IMR-90 (cell line): ENCODE measurements at regions not wholly inside any gene's neighbourhood (a gene's known extent, or its start where the extent isn't known, plus 50 kb on each side); places are given as distances from the start of the nearest gene placed in this dataset.

Experiments
- ATAC-seq: fragments of 200-7000 bp; cut with Tn5 transposase; 2 replicates; pipeline ENCODE4 v1.9.1; 2020; ENCODE audit warnings: low read depth, mild to moderate bottlenecking, moderate library complexity
- BruUV-seq: library from RNA; stranded (reverse); fragments of 400-500 nt; replicated peaks from 2 replicates; lab custom pipeline; 2021; lab: Mats Ljungman, UMichigan
- CTCF ChIA-PET: fragments of 300-600 bp; formaldehyde crosslinking; extraction: SDS; loops from one replicate; lab custom pipeline; 2021; ENCODE audit warnings: antibody characterized with exemption; lab: Yijun Ruan, JAX
- POLR2A ChIA-PET: fragments of 300-600 bp; sonication (Branson Sonifier 250); formaldehyde crosslinking; loops from one replicate; lab custom pipeline; 2022; ENCODE audit warnings: antibody characterized with exemption; ENCODE audit not compliant: unreplicated experiment; lab: Charles Lee
- DNase-seq: peaks from one replicate; pipeline ENCODE4 v3.0.0; 2013
- H2AFZ ChIP-seq: replicated peaks from 2 replicates; pipeline ENCODE3; 2013; ENCODE audit warnings: low read length, mild to moderate bottlenecking; ENCODE audit not compliant: poor library complexity
- H2AK5ac ChIP-seq: 2 replicates; pipeline ENCODE4 v1.6.1; 2013; ENCODE audit warnings: low read depth, low read length, inconsistent platforms
- H2AK9ac ChIP-seq: replicated peaks from 2 replicates; pipeline ENCODE3; 2013; ENCODE audit warnings: mild to moderate bottlenecking, low read depth, low read length, moderate library complexity; ENCODE audit not compliant: poor library complexity
- H2BK120ac ChIP-seq: 2 replicates; pipeline ENCODE4 v1.6.1; 2013; ENCODE audit warnings: low read depth, low read length, inconsistent platforms
- H2BK15ac ChIP-seq: 3 replicates; pipeline ENCODE4 v1.6.1; 2013; ENCODE audit warnings: low read depth, low read length, inconsistent platforms
- H2BK20ac ChIP-seq: 2 replicates; pipeline ENCODE4 v1.6.1; 2013; ENCODE audit warnings: low read depth, mild to moderate bottlenecking, inconsistent platforms, low read length, moderate library complexity
- H2BK5ac ChIP-seq: 2 replicates; pipeline ENCODE4 v1.6.1; 2013; ENCODE audit warnings: mild to moderate bottlenecking, low read depth, low read length, inconsistent platforms; ENCODE audit not compliant: poor library complexity, severe bottlenecking
- H3K14ac ChIP-seq: replicated peaks from 2 replicates; pipeline ENCODE4 v1.6.1; 2013; ENCODE audit warnings: low read depth, low read length, inconsistent platforms
- H3K18ac ChIP-seq: 2 replicates; pipeline ENCODE4 v1.6.1; 2013; ENCODE audit warnings: low read depth, low read length, control low read depth
- H3K23ac ChIP-seq: 2 replicates; pipeline ENCODE4 v1.6.1; 2013; ENCODE audit warnings: low read depth, low read length, inconsistent platforms
- H3K27ac ChIP-seq: 2 replicates; pipeline ENCODE4 v1.5.1; 2013; ENCODE audit warnings: mild to moderate bottlenecking, control low read depth, low read length; ENCODE audit not compliant: insufficient read depth
- H3K27me3 ChIP-seq: 2 replicates; pipeline ENCODE4 v1.6.1; 2013; ENCODE audit warnings: low read length; ENCODE audit not compliant: control insufficient read depth, insufficient read depth
- H3K36me3 ChIP-seq: 2 replicates; pipeline ENCODE4 v1.6.1; 2013; ENCODE audit warnings: low read length, mixed read lengths; ENCODE audit not compliant: control insufficient read depth, insufficient read depth
- H3K4ac ChIP-seq: 2 replicates; pipeline ENCODE4 v1.6.1; 2013; ENCODE audit warnings: low read depth, low read length, inconsistent platforms
- H3K4me1 ChIP-seq: 2 replicates; pipeline ENCODE4 v1.6.1; 2013; ENCODE audit warnings: low read length, mixed read lengths; ENCODE audit not compliant: control insufficient read depth, insufficient read depth
- H3K4me2 ChIP-seq: 2 replicates; pipeline ENCODE4 v1.6.1; 2013; ENCODE audit warnings: low read depth, mild to moderate bottlenecking, control low read depth, low read length, moderate library complexity
- H3K4me3 ChIP-seq: 2 replicates; pipeline ENCODE4 v1.5.1; 2013; ENCODE audit warnings: low read depth, mild to moderate bottlenecking, control low read depth, low read length, moderate library complexity; ENCODE audit not compliant: insufficient read depth
- H3K56ac ChIP-seq: 2 replicates; pipeline ENCODE4 v1.6.1; 2013; ENCODE audit warnings: low read length, inconsistent platforms; ENCODE audit not compliant: insufficient read depth; ENCODE audit errors: extremely low read depth
- H3K79me1 ChIP-seq, 2 experiments: 2 replicates each; pipeline ENCODE4 v1.6.1; 2013; ENCODE audit warnings: low read length in 2 of 2, inconsistent platforms in 1 of 2, low read depth in 1 of 2
- H3K9ac ChIP-seq: 2 replicates; pipeline ENCODE4 v1.6.1; 2013; ENCODE audit warnings: low read depth, low read length, control low read depth
- H3K9me1 ChIP-seq: 2 replicates; pipeline ENCODE4 v1.6.1; 2013; ENCODE audit warnings: low read length, inconsistent platforms; ENCODE audit not compliant: insufficient read depth
- H3K9me3 ChIP-seq: 2 replicates; pipeline ENCODE4 v1.6.1; 2013; ENCODE audit warnings: low read length; ENCODE audit not compliant: control insufficient read depth, insufficient read depth
- H4K20me1 ChIP-seq: 2 replicates; pipeline ENCODE4 v1.6.1; 2013; ENCODE audit warnings: low read length, inconsistent platforms; ENCODE audit not compliant: insufficient read depth
- H4K5ac ChIP-seq: 2 replicates; pipeline ENCODE4 v1.6.1; 2013; ENCODE audit warnings: mild to moderate bottlenecking, low read depth, low read length, control low read depth
- H4K8ac ChIP-seq, 2 experiments: 2 replicates each; pipeline ENCODE4 v1.6.1; 2013; ENCODE audit warnings: low read depth in 2 of 2, low read length in 2 of 2, control low read depth in 1 of 2, inconsistent platforms in 1 of 2
- H4K91ac ChIP-seq: 2 replicates; pipeline ENCODE4 v1.6.1; 2013; ENCODE audit warnings: low read depth, low read length, inconsistent platforms; ENCODE audit not compliant: insufficient read depth
- BHLHE40 ChIP-seq: fragments of 150-350 bp; IDR thresholded peaks from 2 replicates; pipeline ENCODE4 v1.6.1; 2016; ENCODE audit warnings: mild to moderate bottlenecking, low read depth, low read length
- CEBPB ChIP-seq: IDR thresholded peaks from 2 replicates; pipeline ENCODE4 v1.6.1; 2012; ENCODE audit warnings: low read depth, low read length, improper control_type of control experiment
- CHD1 ChIP-seq: IDR thresholded peaks from 2 replicates; pipeline ENCODE4 v1.6.1; 2012; ENCODE audit warnings: low read depth, low read length, improper control_type of control experiment
- CTCF ChIP-seq: conservative IDR thresholded peaks from 2 replicates; pipeline ENCODE4 v1.5.1; 2012; ENCODE audit warnings: mild to moderate bottlenecking, low read depth, low read length, improper control_type of control experiment
- FOS ChIP-seq: fragments of 150-350 bp; IDR thresholded peaks from 2 replicates; pipeline ENCODE4 v1.6.1; 2016; ENCODE audit warnings: low read depth, low read length
- MAFK ChIP-seq: IDR thresholded peaks from 2 replicates; pipeline ENCODE4 v1.6.1; 2012; ENCODE audit warnings: low read depth, low read length, improper control_type of control experiment
- MAZ ChIP-seq: IDR thresholded peaks from 2 replicates; pipeline ENCODE4 v1.6.1; 2012; ENCODE audit warnings: low read depth, mild to moderate bottlenecking, low read length, improper control_type of control experiment, moderate library complexity, borderline replicate concordance
- MXI1 ChIP-seq: IDR thresholded peaks from 2 replicates; pipeline ENCODE4 v1.6.1; 2012; ENCODE audit warnings: low read depth, mild to moderate bottlenecking, low read length, moderate library complexity, borderline replicate concordance
- POLR2A ChIP-seq: IDR thresholded peaks from 2 replicates; pipeline ENCODE4 v1.6.1; 2012; ENCODE audit warnings: mild to moderate bottlenecking, low read depth, low read length
- RAD21 ChIP-seq: IDR thresholded peaks from 2 replicates; pipeline ENCODE4 v1.6.1; 2012; ENCODE audit warnings: low read length, improper control_type of control experiment
- RCOR1 ChIP-seq: IDR thresholded peaks from 2 replicates; pipeline ENCODE4 v1.6.1; 2012; ENCODE audit warnings: mild to moderate bottlenecking, low read length, improper control_type of control experiment; ENCODE audit not compliant: insufficient replicate concordance
- WGBS, 2 experiments: methylation state at CpG; one replicate each; pipeline versions ENCODE4 v1.1.5 to v1.1.7; 2013; ENCODE audit warnings: missing lambda C conversion rate in 2 of 2; ENCODE audit not compliant: insufficient read length in 1 of 2; ENCODE audit errors: extremely low coverage in 2 of 2; 5-methylcytosine and 5-hydroxymethylcytosine counted together
- dilution Hi-C: fragments of 300-500 bp; cut with HindIII; formaldehyde crosslinking; loops from one replicate; pipeline ENCODE4 v1.14.3; 2018; ENCODE audit warnings: low sequenced_read_pairs; ENCODE audit not compliant: unreplicated experiment
- in situ Hi-C: fragments of 300-500 bp; cut with MboI; formaldehyde crosslinking; loops from 3 replicates; pipeline ENCODE4 v1.14.3; 2019; ENCODE audit warnings: low sequenced_read_pairs, inconsistent platforms, mixed read lengths
- intact Hi-C: fragments of 100-400 bp; cut with micrococcal nuclease; formaldehyde crosslinking; loops from 2 replicates; pipeline ENCODE4 v1.10.0; 2022
- TF ChIP-seq, protein P1 (sequence below): fragments of 150-350 bp; IDR thresholded peaks from 2 replicates; pipeline ENCODE4 v1.6.1; 2016; ENCODE audit warnings: low read depth, mild to moderate bottlenecking, low read length, moderate library complexity, borderline replicate concordance
- TF ChIP-seq, protein P2 (sequence below): fragments of 150-350 bp; IDR thresholded peaks from 2 replicates; pipeline ENCODE4 v1.6.1; 2017; ENCODE audit warnings: mild to moderate bottlenecking, antibody characterized with exemption, low read length, low read depth

DNA sequence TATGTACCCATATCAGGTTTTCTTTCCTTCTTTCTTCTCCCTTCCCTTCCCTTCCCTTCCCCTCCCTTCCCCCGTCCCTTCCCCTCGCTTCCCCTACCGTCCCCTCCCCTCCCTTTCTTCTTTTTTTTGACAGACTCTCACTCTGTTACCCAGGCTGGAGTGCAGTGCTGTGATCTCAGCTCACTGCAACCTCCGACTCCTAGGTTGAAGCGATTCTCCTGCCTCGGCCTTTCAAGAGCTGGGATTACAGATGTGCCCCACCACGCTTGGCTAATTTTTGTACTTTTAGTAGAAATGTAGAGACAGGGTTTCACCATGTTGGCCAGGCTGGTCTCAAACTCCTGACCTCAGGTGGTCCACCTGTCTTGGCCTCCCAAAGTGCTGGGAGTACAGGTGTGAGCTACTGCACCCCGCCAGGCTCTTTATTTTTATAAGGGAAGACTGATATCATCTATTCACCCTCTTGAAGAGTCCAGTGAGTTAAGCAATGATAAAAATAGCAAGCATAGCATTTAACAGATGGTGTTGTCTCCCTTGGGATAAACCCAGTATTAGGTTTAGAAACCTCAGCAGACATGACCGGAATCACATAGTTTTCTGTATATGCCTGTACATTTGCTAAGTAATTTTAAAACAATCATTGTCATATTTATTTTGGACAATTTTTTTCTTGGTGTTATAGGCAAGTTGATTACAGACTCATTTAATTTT lies 888.4 kb downstream of the TRIB2 start:
- CTCF ChIA-PET: no interaction called here
- Histone ChIP-seq H2AK5ac (no peak overlapping the region), H4K8ac (no peak overlapping the region), H2AFZ (no peak overlapping the region), H3K9me1 (no peaks in the 10 kb centered on the region), H4K5ac (no peak overlapping the region), H3K14ac (no peak overlapping the region), H3K23ac (no peak overlapping the region), H3K4ac (no peak overlapping the region), H2AK9ac (no peak overlapping the region), H3K27ac (no peak overlapping the region), H4K91ac (no peak overlapping the region), H4K20me1 (no peaks in the 10 kb centered on the region), H3K4me1 (no peaks in the 10 kb centered on the region), H3K4me3 (no peak overlapping the region), H2BK120ac (no peak overlapping the region), H3K9me3 (peaks cover 8% of the 10 kb centered on the region), H2BK5ac (no peak overlapping the region), H2BK20ac (no peak overlapping the region), H3K36me3 (no peaks in the 10 kb centered on the region), H3K18ac (no peak overlapping the region), H3K9ac (no peak overlapping the region), H3K4me2 (no peak overlapping the region), H3K56ac (no peak overlapping the region), H3K27me3 (no peaks in the 10 kb centered on the region), H2BK15ac (no peak overlapping the region), H3K79me1 (no peaks in the 10 kb centered on the region)
- in situ Hi-C loops: no loop called here
- intact Hi-C loops: no loop called here
- no peak for DNase-seq
- WGBS, 2 experiments: 50% methylated on average over 1 of the region's 9 CpGs; no CpG with 5 or more reads in 1 of the 2 experiments
- dilution Hi-C loops: no loop called here
- BruUV-seq: no TSS peak
- no peak for ATAC-seq
- POLR2A ChIA-PET: no interaction called here
- TF ChIP-seq POLR2A (no peak), CEBPB (no peak), RCOR1 (no peak), BHLHE40 (no peak), RAD21 (no peak), CTCF (no peak), MAFK (no peak), FOS (no peak), MAZ (no peak), MXI1 (no peak), CHD1 (no peak)
- TF ChIP-seq, protein P1, sequence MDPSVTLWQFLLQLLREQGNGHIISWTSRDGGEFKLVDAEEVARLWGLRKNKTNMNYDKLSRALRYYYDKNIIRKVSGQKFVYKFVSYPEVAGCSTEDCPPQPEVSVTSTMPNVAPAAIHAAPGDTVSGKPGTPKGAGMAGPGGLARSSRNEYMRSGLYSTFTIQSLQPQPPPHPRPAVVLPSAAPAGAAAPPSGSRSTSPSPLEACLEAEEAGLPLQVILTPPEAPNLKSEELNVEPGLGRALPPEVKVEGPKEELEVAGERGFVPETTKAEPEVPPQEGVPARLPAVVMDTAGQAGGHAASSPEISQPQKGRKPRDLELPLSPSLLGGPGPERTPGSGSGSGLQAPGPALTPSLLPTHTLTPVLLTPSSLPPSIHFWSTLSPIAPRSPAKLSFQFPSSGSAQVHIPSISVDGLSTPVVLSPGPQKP: no peak
- TF ChIP-seq, protein P2, sequence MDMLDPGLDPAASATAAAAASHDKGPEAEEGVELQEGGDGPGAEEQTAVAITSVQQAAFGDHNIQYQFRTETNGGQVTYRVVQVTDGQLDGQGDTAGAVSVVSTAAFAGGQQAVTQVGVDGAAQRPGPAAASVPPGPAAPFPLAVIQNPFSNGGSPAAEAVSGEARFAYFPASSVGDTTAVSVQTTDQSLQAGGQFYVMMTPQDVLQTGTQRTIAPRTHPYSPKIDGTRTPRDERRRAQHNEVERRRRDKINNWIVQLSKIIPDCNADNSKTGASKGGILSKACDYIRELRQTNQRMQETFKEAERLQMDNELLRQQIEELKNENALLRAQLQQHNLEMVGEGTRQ: no peak
